Large intestine (tissue), 3 donors: ENCODE measurements at regions not wholly inside any gene's neighbourhood (a gene's known extent, or its start where the extent isn't known, plus 50 kb on each side); places are given as distances from the start of the nearest gene placed in this dataset.

Experiments used
- DNase-seq, 2 donors: peaks; one replicate each; pipeline versions ENCODE4 v3.0.0 to v3.0.0-alpha.2; 2013
- H3K27ac ChIP-seq: one replicate; pipeline ENCODE4 v1.5.1; 2013; ENCODE audit warnings: low read length
- H3K27me3 ChIP-seq: 2 replicates; pipeline ENCODE4 v1.6.1; 2013; ENCODE audit warnings: low read length; ENCODE audit not compliant: control insufficient read depth, insufficient read depth
- H3K36me3 ChIP-seq: 2 replicates; pipeline ENCODE4 v1.6.1; 2013; ENCODE audit warnings: low read length; ENCODE audit not compliant: control insufficient read depth, insufficient read depth
- H3K4me1 ChIP-seq: one replicate; pipeline ENCODE4 v1.6.1; 2013; ENCODE audit warnings: low read length; ENCODE audit not compliant: control insufficient read depth, insufficient read depth
- H3K4me3 ChIP-seq: one replicate; pipeline ENCODE4 v1.5.1; 2013; ENCODE audit warnings: low read length
- H3K9me3 ChIP-seq: one replicate; pipeline ENCODE4 v1.6.1; 2013; ENCODE audit warnings: mild to moderate bottlenecking, low read depth, low read length, moderate library complexity; ENCODE audit not compliant: control insufficient read depth
- WGBS: methylation state at CpG from one replicate; pipeline ENCODE4 v1.1.5; 2013; ENCODE audit warnings: low lambda C conversion rate; ENCODE audit not compliant: insufficient coverage; 5-methylcytosine and 5-hydroxymethylcytosine counted together

DNA sequence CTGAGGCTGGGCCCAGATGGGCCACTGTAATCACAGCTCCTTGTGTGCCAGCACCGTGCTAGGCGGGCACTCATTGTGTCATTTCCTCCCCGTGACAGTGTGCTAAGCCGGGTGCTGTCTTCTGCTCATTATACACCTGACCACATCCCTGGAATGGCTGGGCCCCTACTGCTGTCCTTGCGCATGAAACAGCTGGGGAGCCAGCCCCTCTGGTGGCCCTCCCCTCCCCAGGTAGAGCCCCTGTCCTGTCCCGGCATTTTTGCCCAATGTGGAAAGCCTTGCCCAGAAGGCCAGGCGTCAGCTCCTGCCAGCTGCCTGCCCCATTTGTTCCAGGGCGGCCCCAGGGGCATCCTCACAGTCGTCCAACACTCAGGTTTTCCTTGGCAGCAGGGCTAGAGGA, 107.4 kb upstream of the CASZ1 start:
- WGBS = no CpG with 5 or more reads among the region's 9 CpGs
- no peak for DNase-seq
- Histone ChIP-seq H3K27ac (no peak overlapping the region), H3K4me3 (no peak overlapping the region), H3K36me3 (no peaks in the 10 kb centered on the region), H3K9me3 (no peaks in the 10 kb centered on the region), H3K4me1 (peaks cover 29% of the 10 kb centered on the region), H3K27me3 (peaks cover 3% of the 10 kb centered on the region)

DNA sequence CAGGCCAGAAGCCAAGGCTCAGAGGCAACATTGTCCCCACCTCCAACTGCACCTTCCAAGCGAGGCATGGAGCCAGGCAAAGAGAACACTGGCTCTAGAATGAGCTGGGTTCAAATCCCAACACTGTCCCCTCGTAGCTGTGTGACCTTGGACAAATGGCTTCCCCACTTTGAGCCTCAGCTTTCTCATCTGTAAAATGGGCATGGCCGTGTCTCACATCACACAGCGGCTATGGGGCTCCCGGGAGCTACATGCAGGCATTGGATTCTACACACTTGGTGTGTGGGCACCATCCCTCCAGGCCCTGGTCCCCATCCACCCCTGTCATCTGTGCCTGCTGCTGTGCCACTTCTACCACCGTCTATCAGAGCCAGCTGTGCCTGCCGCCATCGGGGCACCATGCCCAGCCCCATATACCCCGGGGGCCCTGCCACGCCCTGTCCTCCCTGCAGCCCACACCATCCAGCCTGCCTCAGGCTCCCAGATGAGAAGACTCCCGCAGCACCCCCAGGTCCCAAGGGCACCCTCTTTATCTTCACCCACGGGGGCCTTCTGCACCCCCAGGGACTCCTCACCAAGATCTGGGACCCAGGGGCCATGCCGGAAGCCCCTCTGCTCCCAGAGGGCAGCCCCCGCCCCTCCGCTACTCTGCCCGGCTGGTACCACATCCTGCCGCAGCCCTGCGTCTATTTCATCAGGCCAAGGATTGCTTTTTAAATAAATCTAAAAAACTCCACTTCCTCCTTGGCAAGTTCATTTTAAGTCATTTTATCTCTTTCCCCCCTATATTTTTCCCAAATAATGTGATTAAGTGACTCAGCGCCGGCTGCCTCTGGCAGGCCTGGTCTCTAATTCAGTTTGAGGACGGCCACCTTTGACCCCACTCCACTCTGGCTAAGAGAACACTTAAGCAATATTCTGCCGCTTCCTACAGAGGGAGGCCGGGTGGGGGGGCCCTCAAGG, 107.8 kb upstream of the TARDBP start:
- Histone ChIP-seq H3K36me3 (no peaks in the 10 kb centered on the region), H3K27me3 (peaks cover 3% of the 10 kb centered on the region), H3K27ac (no peak overlapping the region), H3K9me3 (no peaks in the 10 kb centered on the region), H3K4me3 (no peak overlapping the region), H3K4me1 (peaks cover 29% of the 10 kb centered on the region)
- peak in 1 of 2 donors; percentile 39 for DNase-seq
- no CpG with 5 or more reads among the region's 23 CpGs for WGBS

DNA sequence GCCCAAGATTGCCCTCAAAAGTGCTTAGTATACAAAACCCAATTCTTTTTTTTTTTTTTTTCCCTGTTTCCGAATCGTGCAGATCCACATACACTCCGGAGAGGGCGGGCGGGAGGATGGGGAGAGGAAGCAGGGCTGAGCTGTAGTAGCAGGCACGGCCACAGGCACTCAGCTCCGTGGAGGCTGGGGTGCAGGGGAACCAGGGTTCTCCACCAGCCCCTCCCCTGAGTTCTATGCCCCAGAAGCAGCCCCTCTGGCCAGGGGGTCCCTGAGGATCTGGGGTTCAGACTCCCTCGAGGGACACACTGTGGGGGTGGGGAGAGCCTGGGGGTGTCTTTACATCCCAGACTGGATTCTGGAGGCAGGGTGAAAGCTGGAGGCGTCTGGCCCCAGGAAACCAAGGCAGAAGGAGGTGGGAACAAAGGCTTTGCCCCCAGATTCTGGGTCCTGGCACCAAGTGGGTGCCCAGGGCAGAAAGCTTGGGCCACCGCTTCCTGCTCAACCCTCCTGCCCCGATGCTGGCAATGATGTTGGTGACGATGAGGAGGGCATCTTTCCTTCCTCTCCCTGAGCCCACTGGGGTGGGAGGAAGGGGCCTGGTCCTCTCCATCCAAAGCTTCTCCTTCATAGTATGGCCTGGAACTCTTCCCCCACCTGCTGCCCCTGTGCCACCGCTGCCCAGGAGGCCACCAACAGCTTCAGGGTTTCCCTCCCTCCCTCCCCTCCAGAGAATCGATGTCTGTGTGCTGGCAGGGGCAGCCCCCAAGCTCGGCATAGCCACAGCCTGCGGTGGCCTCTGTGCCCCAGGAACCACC, 106.4 kb upstream of the TARDBP start:
- no peak for DNase-seq
- H3K9me3 ChIP-seq = no peaks in the 10 kb centered on the region
- no peak overlapping the region for H3K4me3 ChIP-seq
- H3K27me3 ChIP-seq = peaks cover 3% of the 10 kb centered on the region
- H3K27ac ChIP-seq = no peak overlapping the region
- no peaks in the 10 kb centered on the region for H3K36me3 ChIP-seq
- WGBS = no CpG with 5 or more reads among the region's 16 CpGs
- peaks cover 22% of the 10 kb centered on the region for H3K4me1 ChIP-seq

DNA sequence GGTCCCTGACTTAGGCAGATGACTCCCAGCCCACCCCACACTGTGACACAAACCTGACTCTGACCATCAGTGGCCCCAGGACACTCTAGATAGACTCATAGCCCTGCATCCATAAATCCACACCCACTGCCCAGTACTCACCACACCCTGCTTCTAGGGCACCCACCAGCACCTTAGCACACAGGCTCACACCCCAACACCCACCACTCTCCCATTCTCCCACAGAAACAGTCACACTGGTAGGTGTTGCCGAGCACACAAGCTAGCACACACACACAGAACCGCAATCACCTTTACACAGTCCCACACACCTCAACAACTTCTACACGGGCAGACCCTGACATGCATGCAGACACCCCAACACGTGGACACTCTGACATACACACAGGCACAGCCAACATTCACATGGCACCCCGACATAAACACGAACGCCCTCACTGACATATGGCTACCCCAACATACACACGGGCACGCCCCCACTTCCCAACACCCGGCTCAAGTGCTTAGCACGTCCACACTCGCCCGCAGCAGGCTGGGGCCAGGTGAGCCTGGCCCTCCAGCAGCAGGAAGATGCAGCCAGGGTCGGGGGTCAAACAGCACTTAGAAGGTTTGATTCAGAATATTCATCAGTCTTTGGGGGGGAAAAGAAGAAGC, 105.5 kb upstream of the TARDBP start:
- H3K27ac ChIP-seq = no peak overlapping the region
- H3K4me3 ChIP-seq = no peak overlapping the region
- 72% methylated on average over 2 of the region's 14 CpGs for WGBS
- no peaks in the 10 kb centered on the region for H3K36me3 ChIP-seq
- peaks cover 14% of the 10 kb centered on the region for H3K4me1 ChIP-seq
- no peaks in the 10 kb centered on the region for H3K9me3 ChIP-seq
- H3K27me3 ChIP-seq = peaks cover 3% of the 10 kb centered on the region
- no peak for DNase-seq

DNA sequence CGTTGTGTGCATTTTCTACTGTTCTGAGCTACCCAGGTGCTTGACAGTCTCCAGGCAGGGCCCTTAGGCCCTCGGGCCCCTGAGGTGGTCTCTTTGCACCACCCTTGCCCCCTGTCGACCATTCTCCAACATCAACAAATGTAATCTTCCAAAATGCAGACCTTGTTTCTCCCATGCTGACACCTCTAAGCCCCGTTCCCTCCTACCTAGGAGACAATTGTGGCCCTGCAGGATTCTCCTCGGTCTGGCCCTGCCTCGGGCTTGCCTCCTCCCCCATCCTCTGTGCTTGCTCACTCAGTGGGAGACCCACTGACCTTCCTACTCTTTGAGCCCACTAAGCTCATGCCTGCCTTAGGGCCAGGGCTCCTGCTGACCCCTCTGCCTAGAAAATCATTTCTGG, 104.2 kb upstream of the TARDBP start:
- Histone ChIP-seq H3K36me3 (no peaks in the 10 kb centered on the region), H3K4me3 (no peak overlapping the region), H3K27me3 (peaks cover 3% of the 10 kb centered on the region), H3K9me3 (no peaks in the 10 kb centered on the region), H3K4me1 (peaks cover 7% of the 10 kb centered on the region), H3K27ac (no peak overlapping the region)
- WGBS = no CpG with 5 or more reads among the region's 6 CpGs
- no peak for DNase-seq

DNA sequence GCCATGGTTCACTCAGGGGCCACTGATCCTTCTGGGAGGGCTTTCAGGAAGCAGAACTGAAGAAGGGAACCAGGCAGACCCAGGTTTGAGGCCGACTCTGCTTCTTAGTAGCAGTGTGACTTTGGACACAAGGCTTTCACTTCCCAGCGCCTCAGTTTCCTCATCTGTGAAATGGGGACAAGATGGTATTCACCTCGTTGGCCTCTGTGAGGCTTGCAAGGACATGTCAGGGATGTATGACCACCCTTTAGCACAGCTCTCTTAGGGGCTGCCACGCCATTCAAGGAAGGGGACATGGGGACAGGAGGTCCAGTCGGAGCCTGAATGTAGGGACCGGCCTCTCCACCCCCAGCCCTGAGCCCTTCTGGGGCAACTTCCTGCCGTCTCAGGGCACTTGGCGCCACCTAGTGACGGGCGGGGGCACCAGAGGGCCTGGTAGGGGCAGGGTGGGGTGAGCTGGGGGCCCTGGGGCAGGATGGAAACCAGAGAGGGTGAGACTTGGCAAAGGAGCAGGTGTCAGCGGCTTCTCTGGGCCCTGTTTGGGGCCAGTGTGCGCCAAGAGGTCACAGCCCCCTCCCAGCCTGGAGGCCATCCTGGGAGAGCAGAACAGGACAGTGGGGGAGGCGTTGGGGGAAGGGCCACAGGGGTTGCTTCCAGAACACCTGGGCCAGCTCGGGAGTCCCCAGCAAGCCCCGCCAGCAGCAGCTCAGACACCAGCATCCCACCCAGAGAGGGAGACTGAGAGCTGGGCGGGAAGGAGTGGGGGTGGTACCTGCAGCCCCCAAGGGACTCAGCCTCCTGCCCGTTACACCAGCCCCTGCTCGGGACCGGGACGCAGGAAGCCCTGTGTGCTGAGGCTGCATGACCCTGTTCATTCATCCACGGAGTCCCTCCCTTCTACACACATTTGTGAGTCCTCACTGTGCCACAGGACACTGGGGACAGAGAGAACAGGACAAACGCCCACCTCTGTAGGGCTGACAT, 102.5 kb upstream of the TARDBP start:
- H3K36me3 ChIP-seq = no peaks in the 10 kb centered on the region
- H3K4me3 ChIP-seq = no peak overlapping the region
- H3K27me3 ChIP-seq = peaks cover 3% of the 10 kb centered on the region
- no peak overlapping the region for H3K27ac ChIP-seq
- H3K9me3 ChIP-seq = no peaks in the 10 kb centered on the region
- WGBS = no CpG with 5 or more reads among the region's 22 CpGs
- peaks cover under 1% of the 10 kb centered on the region for H3K4me1 ChIP-seq
- DNase-seq = peak in 1 of 2 donors; percentile 31

DNA sequence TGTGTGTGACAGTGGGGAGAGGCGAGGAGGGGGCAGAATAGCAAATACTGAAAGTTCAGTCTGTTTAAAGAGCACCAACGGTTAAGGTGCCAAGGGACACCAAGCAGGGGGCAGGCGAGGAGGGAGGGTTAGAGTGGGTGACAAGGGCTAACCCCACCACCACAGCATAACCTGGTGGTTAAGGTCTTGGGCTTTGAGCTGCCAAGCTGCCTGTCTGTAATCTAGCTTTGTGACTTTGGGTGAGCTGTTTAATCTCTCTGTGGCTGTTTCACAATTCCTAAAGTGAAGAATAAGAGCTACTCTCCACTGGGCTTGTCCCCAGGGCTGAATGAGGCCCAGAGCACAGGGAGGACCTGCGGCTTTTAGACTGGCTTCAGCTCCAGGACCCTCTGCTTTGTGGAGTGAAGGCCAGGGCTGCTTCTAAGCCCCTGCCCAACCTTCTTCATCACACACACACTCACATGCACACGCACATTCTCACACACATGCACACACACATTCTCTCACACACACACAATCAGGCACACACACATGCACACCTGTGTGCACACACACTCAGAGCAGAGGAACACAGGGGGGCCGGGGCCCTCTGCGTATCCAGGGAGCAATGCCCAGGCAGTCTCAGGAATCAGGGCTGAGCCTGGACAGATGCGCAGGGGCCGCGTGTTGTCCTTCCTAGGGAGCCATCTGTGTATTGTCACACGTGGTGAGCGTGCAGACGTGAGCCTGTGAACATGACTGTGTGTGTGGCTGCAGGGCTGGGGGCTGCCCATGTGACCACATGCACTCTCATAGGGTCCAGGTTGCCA, 101.6 kb upstream of the TARDBP start:
- no peak overlapping the region for H3K4me3 ChIP-seq
- peaks cover 3% of the 10 kb centered on the region for H3K27me3 ChIP-seq
- WGBS = no CpG with 5 or more reads among the region's 13 CpGs
- H3K27ac ChIP-seq = no peak overlapping the region
- no peaks in the 10 kb centered on the region for H3K36me3 ChIP-seq
- no peaks in the 10 kb centered on the region for H3K4me1 ChIP-seq
- no peak for DNase-seq
- no peaks in the 10 kb centered on the region for H3K9me3 ChIP-seq

DNA sequence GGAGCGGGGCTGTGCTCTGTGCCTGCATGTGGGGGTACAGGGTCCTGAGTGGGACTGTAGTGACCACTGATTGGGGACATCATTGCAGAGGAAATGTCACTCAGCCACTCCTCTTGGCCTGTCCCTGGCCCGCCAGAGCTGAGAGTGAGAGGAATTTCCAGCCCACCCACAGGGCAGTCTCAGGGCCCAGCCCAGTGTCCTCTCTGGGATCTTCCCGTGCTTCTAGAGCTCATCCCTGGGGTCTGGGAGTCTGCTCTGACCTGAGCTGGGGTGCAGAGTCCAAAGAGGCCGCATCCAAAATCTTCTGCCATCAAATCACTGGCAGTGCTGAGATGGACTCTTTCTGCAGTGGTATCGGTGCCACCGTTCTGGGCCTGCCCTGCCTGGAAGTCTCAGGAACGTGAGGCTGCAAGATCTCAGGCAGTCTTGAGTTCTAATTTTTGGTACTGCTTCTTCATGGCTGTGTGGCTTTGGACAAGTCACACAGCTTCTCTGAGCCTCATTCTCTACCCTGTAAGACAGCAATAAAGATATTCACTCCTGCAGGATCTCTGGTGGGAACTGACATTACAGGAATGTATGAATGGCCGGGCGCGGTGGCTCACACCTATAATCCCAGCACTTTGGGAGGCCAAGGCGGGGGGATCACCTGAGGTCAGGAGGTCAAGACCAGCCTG, 100.8 kb upstream of the TARDBP start:
- WGBS = no CpG with 5 or more reads among the region's 11 CpGs
- DNase-seq = no peak
- Histone ChIP-seq H3K9me3 (no peaks in the 10 kb centered on the region), H3K4me3 (no peak overlapping the region), H3K4me1 (no peaks in the 10 kb centered on the region), H3K36me3 (no peaks in the 10 kb centered on the region), H3K27me3 (peaks cover 3% of the 10 kb centered on the region), H3K27ac (no peak overlapping the region)

DNA sequence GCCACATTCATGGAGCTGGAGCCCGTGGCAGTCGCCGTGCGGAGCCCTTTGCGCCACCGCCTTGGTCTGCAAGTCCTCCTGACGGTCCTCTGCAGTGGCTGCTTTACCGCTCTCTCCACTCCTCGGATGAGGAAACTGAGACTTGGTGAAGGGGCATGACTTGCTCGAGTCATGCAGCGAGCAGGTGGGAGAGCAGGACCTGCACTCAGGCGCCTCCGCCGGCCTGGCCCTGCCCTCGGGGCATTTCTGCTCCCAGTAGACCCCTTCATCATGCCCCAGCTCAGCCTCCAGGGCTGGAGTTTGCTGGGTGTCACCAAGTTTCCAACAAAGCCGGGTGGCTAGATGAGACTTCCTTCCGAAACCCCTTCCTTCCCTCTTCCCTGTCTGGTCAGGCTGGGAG, 100.0 kb upstream of the TARDBP start:
- Histone ChIP-seq H3K9me3 (no peaks in the 10 kb centered on the region), H3K27me3 (no peaks in the 10 kb centered on the region), H3K27ac (no peak overlapping the region), H3K4me3 (no peak overlapping the region), H3K36me3 (no peaks in the 10 kb centered on the region), H3K4me1 (no peaks in the 10 kb centered on the region)
- whole genome bisulfite sequencing = no CpG with 5 or more reads among the region's 17 CpGs
- DNase-seq = no peak
